Panc1 (cell line): ENCODE measurements at regions not wholly inside any gene's neighbourhood (a gene's known extent, or its start where the extent isn't known, plus 50 kb on each side); places are given as distances from the start of the nearest gene placed in this dataset.

Experiments used
- ATAC-seq: fragments of 200-7000 bp; cut with Tn5 transposase; 2 replicates; pipeline ENCODE4 v1.9.1; 2020; ENCODE audit warnings: mild to moderate bottlenecking, moderate library complexity
- BruUV-seq: library from RNA; stranded (reverse); fragments of 400-500 nt; replicated peaks from 2 replicates; lab custom pipeline; 2021; lab: Mats Ljungman, UMichigan
- CTCF ChIA-PET: fragments of 300-600 bp; sonication (Branson Sonifier 250); formaldehyde crosslinking; loops from one replicate; lab custom pipeline; 2022; ENCODE audit warnings: antibody characterized with exemption; lab: Charles Lee
- POLR2A ChIA-PET: fragments of 300-600 bp; sonication (Branson Sonifier 250); formaldehyde crosslinking; loops from one replicate; lab custom pipeline; 2022; ENCODE audit warnings: antibody characterized with exemption; lab: Charles Lee
- DNase-seq: peaks from one replicate; pipeline ENCODE4 v3.0.0-alpha.2; 2010; ENCODE audit warnings: low read depth, low spot score
- H3K27ac ChIP-seq: 2 replicates; pipeline ENCODE4 v1.5.1; 2011; ENCODE audit warnings: mild to moderate bottlenecking, low read length, inconsistent platforms
- H3K27me3 ChIP-seq: fragments of 200-500 bp; sonication (Bioruptor generic); 2 replicates; pipeline ENCODE4 v1.6.0; 2014; ENCODE audit warnings: low read length, inconsistent platforms; ENCODE audit not compliant: control insufficient read depth, insufficient read depth
- H3K36me3 ChIP-seq: fragments of 200-500 bp; sonication (Bioruptor generic); 2 replicates; pipeline ENCODE4 v1.5.1; 2014; ENCODE audit warnings: inconsistent platforms, mild to moderate bottlenecking, low read length, moderate library complexity; ENCODE audit not compliant: control insufficient read depth, insufficient read depth
- H3K4me1 ChIP-seq: 2 replicates; pipeline ENCODE4 v1.5.1; 2011; ENCODE audit warnings: inconsistent platforms, mild to moderate bottlenecking, low read length, moderate library complexity; ENCODE audit not compliant: control insufficient read depth, insufficient read depth
- H3K4me3 ChIP-seq, 2 experiments: 2 replicates each; pipeline ENCODE4 v1.5.1; 2011 to 2012; ENCODE audit warnings: low read depth in 2 of 2, low read length in 2 of 2, mild to moderate bottlenecking in 2 of 2, inconsistent platforms in 1 of 2, moderate library complexity in 1 of 2
- H3K9me3 ChIP-seq: fragments of 200-500 bp; sonication (Bioruptor generic); 2 replicates; pipeline ENCODE4 v1.5.1; 2014; ENCODE audit warnings: low read depth, mild to moderate bottlenecking, inconsistent platforms, low read length, moderate library complexity; ENCODE audit not compliant: control insufficient read depth, insufficient read depth
- POLR2AphosphoS5 ChIP-seq: IDR thresholded peaks from 2 replicates; pipeline ENCODE4 v1.6.1; 2012; ENCODE audit warnings: mild to moderate bottlenecking, low read depth, low read length, moderate library complexity
- REST ChIP-seq, 2 experiments: IDR thresholded peaks; 2 replicates each; pipeline ENCODE4 v1.6.1; 2011 to 2012; ENCODE audit warnings: low read depth in 2 of 2, control low read depth in 1 of 2, low read length in 1 of 2, mild to moderate bottlenecking in 1 of 2, moderate library complexity in 1 of 2; ENCODE audit not compliant: insufficient read depth in 1 of 2
- SIN3A ChIP-seq: IDR thresholded peaks from 2 replicates; pipeline ENCODE4 v1.6.1; 2012; ENCODE audit warnings: low read depth, mild to moderate bottlenecking, low read length, moderate library complexity, borderline replicate concordance; ENCODE audit not compliant: insufficient read depth
- TCF7L2 ChIP-seq: IDR thresholded peaks from 2 replicates; pipeline ENCODE4 v1.6.1; 2011; ENCODE audit warnings: mild to moderate bottlenecking, low read depth, low read length, inconsistent platforms
- in situ Hi-C: cut with HindIII; loops from 2 replicates; pipeline ENCODE4 v1.10.0; 2016; ENCODE audit warnings: low sequenced_read_pairs, low pct_unique_long_range_greater_than_20kb
- intact Hi-C: fragments of 100-400 bp; cut with micrococcal nuclease; formaldehyde crosslinking; loops from one replicate; pipeline ENCODE4 v1.10.0; 2022; ENCODE audit not compliant: unreplicated experiment
- TF ChIP-seq, protein P1 (sequence below): fragments of 450-650 bp; IDR thresholded peaks from 2 replicates; pipeline ENCODE4 v1.5.1; 2017; ENCODE audit warnings: mild to moderate bottlenecking

GRCh38 chr16:89034573-89034961 lies 57.6 kb upstream of the CBFA2T3 start:
- no TSS peak for BruUV-seq
- H3K27ac ChIP-seq, result no peak overlapping the region
- no peaks in the 10 kb centered on the region for H3K36me3 ChIP-seq
- DNase-seq, result no peak
- intact Hi-C loops, result no loop called here
- CTCF ChIA-PET, result no interaction called here
- no peak for ATAC-seq
- no peak overlapping the region for H3K4me3 ChIP-seq
- TF ChIP-seq SIN3A (no peak), REST (IDR thresholded peaks at IDR 0.05; ENCODE audit: insufficient read depth in 1 of 2, low read depth in 2 of 2, low read length in 1 of 2) (no peak), TCF7L2 (no peak)
- no peaks in the 10 kb centered on the region; the same call in 1 of the 2 replicates for H3K27me3 ChIP-seq
- in situ Hi-C loops, result no loop called here
- no peaks in the 10 kb centered on the region for H3K9me3 ChIP-seq
- H3K4me1 ChIP-seq, result no peaks in the 10 kb centered on the region
- POLR2A ChIA-PET, result no interaction called here

- no peak for DNase-seq
- POLR2A ChIA-PET, result interaction anchor here (0.7 kb wide), 1 partner anchor 130 kb away, joined by 4 read pairs; no protein-coding TSS in a partner anchor
- H3K4me3 ChIP-seq, result no peak overlapping the region
- TF ChIP-seq REST (IDR thresholded peaks at IDR 0.05; ENCODE audit: insufficient read depth in 1 of 2, low read depth in 2 of 2, low read length in 1 of 2) (no peak), POLR2AphosphoS5 (no peak), TCF7L2 (no peak), SIN3A (no peak)
- TF ChIP-seq, protein P1, sequence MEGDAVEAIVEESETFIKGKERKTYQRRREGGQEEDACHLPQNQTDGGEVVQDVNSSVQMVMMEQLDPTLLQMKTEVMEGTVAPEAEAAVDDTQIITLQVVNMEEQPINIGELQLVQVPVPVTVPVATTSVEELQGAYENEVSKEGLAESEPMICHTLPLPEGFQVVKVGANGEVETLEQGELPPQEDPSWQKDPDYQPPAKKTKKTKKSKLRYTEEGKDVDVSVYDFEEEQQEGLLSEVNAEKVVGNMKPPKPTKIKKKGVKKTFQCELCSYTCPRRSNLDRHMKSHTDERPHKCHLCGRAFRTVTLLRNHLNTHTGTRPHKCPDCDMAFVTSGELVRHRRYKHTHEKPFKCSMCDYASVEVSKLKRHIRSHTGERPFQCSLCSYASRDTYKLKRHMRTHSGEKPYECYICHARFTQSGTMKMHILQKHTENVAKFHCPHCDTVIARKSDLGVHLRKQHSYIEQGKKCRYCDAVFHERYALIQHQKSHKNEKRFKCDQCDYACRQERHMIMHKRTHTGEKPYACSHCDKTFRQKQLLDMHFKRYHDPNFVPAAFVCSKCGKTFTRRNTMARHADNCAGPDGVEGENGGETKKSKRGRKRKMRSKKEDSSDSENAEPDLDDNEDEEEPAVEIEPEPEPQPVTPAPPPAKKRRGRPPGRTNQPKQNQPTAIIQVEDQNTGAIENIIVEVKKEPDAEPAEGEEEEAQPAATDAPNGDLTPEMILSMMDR, result no peak
- CTCF ChIA-PET, result no interaction called here
- BruUV-seq, result no TSS peak
- no peaks in the 10 kb centered on the region for H3K4me1 ChIP-seq
- no peak overlapping the region for H3K27ac ChIP-seq
- no peak for ATAC-seq
- no peaks in the 10 kb centered on the region; the same call in 1 of the 2 replicates for H3K27me3 ChIP-seq
- intact Hi-C loops, result no loop called here
- no peaks in the 10 kb centered on the region for H3K36me3 ChIP-seq
- in situ Hi-C loops, result no loop called here
- no peaks in the 10 kb centered on the region for H3K9me3 ChIP-seq
Observed at GRCh38 chr16:89034971-89035668, 58.1 kb upstream of the CBFA2T3 start.
